Globus pallidus (tissue), 1 donor: ENCODE measurements at regions not wholly inside any gene's neighbourhood (a gene's known extent, or its start where the extent isn't known, plus 50 kb on each side); places are given as distances from the start of the nearest gene placed in this dataset.
"Not testable (repeated sequence)": the region's sequence is repeated elsewhere in the genome, so short reads cannot be mapped to it uniquely, and the experiment has no call there.

ENCODE experiments used
- DNase-seq: peaks from one replicate; pipeline ENCODE4 v3.0.0-alpha.2; 2015; ENCODE audit warnings: low spot score

DNA sequence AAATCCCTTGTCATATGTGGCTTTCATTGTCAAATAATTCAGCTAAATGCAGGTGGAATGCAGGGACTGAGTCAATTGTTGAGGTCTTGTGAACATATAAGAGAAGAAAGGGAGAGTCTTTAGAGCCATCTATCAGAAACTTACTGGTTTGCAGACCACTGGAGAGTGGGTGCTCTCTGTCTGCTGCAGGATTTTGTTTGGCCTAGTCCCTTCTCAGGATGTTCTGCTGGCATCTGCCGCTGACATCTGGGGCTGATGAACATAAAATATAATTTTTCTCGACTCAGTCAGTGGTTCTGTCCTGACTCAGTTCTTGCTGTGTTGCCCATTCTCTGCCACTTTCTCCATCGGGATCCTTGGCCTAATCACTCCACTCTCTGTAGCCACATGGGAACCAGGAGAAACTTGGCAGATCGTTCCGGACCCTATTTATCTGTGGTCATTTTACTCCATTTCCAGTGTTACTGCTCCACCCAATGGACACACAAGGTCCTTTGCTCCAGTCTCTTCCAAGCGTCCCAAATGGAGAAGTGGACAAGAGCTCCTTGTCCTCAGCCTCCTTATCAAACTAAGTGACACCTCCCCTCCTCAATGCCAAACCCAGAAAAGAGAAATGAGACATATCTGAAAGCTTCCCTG is 436.2 kb downstream of the FAT4 start:
- peak; percentile 59 for DNase-seq

DNA sequence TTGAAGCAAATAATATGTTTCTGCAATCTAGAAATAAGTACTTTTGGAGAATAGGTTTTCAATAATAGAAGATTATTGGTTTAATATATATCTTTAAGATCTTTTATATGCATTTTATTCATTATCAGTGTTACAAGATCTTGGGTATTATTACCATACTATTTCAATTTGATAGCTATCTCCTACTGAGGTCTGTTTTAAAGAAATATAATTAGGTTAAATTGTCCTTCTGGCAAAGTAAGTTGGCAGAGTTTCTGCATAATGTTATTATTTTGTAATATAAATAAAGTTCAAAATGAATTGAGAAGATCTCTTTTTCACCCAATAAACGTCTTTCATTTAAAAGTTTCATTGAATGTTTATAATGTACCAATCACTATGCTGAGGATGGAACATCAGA is 443.7 kb downstream of the FAT4 start:
- DNase-seq, result no peak

DNA sequence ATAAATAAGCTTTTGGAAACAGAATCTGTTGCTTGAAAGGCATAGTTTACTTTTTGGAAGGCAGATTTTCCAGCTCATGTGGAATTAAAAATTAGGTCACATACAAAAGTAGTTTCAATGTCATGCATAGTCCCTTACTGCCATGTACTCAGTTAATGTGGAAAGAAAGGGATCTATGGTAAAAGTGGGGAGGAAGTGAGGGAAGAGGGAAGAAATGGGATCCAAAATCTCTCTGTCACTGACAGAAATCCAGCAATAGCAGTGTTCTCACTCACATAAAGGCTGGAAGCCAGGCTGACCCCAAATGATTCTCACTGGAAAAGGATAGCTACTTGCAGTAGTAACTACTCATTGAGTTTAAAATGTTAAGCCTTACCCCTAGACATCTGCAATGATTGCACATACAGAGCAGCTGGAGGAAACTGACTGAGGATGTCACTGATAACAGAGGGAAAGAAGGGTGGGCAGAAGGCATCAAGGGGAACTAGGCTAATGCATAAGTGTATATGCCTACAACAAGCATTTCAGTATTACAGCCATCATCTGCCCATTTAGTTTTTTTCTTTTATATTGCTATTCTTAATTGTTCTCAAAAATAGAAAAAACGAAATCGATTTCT is 445.6 kb downstream of the FAT4 start:
- no peak for DNase-seq

DNA sequence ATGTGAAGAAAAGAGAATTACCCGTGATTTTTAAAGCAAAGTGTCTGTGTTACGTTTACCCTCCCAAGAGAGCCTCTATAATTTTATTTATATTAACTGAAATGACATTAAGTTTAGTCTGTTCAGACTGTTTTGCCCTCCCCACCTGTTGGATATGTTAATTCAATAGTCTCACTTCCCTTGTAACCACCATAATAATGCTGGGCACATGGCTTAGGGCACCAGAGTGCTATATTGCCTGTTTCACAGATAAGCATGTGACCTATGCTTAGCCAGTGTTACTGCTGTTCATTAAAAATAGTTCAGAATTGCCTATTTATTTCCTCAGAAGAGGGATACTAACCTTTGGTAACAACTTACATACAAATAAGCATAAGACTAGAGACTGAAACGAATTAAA is 446.2 kb downstream of the FAT4 start:
- no peak for DNase-seq

DNA sequence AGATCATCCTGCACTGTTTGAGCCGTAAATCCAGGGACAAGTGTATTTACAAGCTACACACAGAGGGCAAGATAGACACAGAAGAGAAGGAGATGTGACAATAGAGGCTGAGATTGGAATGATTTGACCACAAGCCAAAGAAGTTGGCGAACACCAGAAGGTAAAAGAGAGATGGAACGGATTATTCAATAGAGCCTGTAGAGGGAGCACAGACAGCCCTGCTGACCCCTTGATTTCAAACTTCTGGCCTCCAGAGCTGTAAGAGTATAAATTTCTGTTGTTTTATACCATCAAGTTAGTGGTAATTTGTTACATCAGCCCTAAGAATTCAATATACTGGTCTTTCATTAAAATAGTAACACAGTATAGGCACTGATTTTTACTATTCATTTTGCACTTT is 447.8 kb downstream of the FAT4 start:
- no peak for DNase-seq

DNA sequence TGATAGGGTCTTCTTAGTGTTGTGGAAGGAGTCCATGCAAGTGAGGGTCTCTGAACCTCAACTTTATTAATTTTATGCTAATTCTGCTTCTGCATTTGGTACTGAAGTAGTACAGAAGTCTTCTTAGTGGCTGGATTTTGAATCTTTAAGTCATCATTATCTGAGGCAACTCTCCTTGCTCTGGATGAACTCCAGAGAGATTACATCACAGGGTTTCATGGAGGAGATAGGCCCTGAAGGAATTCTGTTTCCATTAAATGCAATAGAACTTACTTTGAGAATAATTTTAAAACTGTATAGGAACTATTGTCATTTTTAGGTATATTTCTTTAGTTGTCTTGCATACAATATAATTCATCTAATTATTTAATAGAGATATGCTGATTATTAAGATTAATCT is 451.2 kb downstream of the FAT4 start:
- DNase-seq, result no peak

DNA sequence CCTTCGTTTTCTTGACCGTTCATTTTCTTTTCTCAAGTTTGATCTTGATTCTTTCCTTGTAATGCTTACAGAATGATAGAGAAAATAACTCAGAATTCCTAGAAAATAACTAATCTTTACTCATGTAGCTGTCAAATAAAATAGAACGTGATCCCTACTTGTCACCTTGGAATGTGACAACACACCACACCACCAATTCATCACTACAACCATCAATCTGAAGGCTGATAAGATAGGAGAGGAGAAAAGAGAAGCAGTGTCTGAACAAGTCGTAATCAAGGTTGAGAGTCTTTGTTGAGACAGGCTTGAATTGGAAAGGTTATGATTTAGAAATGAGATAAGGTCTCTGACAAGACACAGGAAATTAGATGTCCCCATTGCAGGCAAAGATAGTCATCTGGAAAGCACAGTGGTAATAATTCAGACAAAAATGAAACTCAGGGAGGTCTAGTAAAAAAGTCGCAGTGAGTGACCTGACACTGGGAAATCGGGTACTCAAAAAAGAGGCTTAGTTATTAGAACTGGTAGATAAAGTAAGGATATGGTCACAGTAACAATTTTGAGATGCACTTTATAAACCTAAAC is 456.2 kb downstream of the FAT4 start:
- no peak for DNase-seq

DNA sequence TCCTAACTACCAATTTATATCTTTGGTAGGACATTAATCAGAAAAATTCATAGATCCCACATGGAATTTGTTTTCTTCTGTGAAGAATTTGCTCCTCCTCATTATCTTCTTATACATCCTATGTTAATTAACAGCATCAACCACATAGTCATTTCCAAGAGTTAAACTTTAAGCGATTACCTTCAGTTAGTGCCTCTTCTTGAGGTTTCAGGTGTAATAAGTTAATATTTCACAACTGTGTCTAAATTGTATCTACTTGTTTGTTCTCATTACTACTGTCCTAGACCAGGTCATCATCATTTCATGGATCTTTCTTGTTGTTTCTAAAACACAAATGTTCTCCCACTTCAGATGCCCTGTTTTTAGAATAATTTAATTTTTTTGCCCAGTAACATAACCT is 457.9 kb downstream of the FAT4 start:
- no peak for DNase-seq

DNA sequence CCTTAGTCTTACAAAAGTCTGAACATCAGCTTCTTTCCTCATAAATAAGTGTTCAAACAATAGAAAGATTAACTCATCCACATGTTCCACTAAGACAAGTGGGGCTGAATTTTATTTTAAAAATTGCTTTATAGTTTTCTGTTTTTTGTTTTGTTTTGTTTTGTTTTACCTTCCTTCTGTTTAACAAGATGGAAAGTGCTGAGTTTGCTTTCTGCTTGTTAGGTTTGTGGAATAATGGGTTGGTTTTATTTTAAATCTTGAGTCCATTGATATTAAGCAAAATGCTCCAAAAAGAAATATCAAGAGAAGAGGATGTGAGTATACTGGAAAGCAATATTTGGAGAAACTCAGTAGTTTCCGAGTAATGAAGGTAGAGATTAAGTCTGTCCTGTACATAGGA is 458.7 kb downstream of the FAT4 start:
- DNase-seq, result no peak

DNA sequence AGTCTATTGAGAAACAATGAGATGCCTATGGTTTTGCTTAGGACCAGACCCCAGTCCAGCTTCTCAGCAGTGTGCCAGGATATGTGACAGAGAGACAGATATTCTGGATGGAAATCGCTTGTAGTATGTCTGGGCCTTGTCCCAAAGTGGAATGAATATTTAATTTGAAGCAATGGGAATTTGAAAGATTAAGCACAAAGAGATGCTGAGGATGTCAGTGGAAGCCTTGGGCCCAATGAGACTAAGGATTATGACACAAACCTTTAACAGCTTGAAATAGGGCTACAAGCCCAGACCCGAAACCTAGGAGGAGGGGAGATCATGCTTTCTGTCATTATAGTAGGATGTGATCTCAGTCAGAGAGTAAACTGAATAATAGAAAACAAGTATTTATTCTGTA is 459.2 kb downstream of the FAT4 start:
- no peak for DNase-seq

DNA sequence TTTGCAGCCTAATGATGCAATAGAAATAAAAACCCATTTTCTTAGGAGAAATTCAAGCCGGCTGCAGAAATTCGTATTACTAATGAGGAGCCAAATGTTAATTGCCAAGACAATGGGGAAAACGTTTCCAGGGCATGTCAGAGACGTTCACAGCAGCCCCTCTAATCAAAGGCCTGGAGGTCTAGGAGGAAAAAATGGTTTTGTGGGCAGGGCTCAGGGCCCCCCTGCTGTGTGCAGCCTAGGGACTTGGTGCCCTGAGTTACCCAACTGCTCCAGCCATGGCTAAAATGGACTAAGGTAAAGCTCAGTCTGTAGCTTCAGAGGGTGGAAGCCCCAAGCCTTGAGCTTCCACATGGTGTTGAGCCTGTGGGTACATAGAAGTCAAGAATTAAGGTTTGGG is 461.4 kb downstream of the FAT4 start:
- no peak for DNase-seq

DNA sequence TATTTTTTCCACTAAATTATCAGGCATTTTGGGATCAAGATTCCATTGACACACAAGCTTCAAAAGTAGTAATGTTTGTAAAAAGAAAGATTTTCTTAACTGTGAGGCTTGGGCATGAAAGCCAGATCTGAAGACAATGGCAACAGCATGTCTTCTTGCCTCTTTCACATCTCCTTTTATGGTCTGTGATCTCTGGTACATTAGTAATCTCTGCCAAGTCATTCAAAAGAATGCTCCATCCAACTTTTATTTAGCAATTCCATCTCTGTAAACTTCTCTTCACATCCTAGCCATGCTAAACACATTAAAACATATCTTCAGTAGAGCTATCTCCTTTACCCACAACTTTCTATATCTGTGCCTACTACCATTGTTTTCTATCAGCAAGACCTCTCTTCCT is 465.4 kb downstream of the FAT4 start:
- no peak for DNase-seq

DNA sequence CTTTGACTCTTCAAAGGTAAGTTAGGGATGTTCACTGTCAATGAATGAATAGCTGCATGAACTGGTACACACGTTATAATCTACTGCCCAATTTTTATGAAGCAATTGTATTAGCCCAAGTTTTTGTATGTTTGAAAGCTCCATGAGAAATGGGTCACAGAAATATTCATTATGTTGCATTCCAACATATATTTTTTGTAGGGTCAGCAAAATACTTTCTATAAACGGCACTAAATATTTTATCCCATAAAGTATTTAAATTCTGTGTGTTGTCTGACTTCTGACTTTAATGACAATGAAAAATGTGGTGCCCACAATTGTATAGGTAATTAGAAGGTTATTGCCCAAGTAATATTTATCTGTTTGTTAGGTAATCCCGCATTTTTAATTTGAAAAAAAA is 466.0 kb downstream of the FAT4 start:
- DNase-seq, result no peak

DNA sequence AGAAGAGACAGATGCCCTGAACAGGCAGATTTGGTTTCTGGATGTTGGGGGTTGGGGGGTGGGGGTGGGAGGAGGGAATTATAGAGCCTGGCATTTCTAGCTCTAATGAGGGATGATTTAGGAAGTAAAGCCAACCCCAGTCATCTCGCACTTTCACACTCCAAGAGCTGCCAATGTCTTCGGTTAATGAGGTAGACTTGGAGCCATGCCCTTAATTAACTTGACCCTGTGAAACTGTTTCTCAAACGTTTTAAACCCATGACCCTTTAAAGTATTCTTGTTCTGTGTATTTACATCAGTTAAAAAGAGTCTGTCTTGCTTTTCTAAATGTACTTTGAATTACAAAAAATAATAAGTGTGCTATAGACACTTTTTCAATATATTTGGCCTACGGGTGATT is 466.9 kb downstream of the FAT4 start:
- DNase-seq, result no peak

DNA sequence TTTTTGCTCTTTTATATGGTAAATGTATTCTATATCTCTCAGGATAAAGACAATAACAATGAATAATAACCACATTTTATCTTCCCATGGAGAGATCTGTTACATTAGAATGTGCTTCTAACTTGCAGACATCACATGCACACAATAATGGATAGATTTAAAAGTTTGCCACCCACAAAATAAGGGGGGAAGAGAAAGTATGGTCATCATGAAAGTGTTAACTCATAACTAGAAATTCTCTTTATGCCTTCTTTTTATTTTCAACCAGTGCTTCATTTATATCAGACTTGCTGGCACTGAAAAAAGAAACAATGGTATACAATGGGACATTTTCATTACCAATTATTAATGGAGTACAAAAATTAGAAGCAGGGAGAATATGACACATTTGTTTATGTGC is 470.0 kb downstream of the FAT4 start:
- DNase-seq, result no peak

DNA sequence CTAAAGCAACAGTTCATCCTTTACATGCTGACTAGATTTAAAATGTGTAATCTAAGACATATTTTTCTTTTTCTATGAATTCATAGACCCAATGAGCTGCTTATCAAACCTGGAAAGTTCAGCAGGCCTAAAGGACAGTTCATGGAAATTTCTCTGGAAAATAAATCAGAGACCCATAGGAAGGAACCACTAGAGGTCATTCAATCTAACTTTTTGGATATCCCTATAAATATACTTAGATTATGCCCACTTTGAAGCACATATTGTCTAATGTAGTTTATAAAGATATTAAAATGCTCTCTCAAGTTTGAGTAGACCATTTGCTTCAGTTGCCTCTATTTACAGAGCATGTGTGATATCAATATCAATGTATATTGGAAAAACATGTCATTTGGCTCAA is 473.0 kb downstream of the FAT4 start:
- no peak for DNase-seq

DNA sequence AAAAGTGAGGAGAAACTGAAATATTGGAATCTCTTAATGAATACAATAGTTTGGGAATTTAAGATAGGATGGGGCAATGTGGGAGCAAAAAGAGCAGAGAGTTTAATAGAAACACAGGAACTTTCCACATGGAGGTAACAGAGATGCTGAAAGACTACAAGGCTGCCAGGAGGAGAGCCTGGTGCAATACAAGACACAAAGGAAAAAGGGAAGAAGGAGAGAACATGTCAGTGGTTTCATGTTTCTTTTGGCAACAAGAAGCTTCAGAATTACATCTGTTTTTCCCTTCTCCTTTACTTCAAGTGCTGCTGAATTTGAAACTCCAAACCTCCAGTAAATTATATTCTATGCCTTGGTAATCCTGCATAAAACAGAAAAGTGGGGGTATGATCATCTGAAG is 474.3 kb downstream of the FAT4 start:
- no peak for DNase-seq

DNA sequence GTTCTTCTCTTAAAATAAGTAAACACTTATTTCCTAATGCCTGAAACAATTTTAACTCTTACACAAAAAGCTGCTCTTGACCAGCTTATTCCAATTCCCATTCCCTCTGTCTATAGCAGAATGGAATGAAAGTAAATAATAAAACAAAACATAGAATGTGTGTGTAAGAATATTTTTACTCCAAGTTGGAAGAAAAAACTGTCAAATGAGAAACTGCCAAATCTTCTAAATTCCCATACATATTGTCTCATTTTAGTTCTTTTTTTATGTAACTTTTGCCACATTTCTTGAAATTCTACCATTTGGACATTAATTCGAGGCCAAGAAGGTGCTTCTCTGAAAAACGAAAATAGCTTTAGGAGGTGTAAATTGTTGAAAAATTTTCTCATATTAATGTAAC is 477.1 kb downstream of the FAT4 start:
- DNase-seq, result no peak

DNA sequence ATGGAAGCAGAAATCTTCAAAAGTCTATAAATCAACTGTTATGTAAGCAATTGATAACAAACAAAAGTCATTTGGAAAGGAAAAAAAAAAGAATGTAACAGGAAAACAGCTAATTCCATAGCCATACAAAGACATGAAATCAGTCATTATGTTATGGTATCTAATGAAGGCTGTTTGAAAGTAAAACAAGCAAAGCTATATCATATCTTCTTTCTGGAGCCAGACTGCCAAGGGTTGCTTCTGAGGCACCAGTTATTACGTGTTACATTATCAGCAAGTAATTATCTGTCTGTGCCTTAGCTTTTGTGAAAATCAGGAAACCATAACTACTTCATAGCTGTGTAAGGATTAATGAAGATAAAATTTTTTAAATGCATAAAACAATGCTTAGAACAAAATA is 480.2 kb downstream of the FAT4 start:
- no peak for DNase-seq

DNA sequence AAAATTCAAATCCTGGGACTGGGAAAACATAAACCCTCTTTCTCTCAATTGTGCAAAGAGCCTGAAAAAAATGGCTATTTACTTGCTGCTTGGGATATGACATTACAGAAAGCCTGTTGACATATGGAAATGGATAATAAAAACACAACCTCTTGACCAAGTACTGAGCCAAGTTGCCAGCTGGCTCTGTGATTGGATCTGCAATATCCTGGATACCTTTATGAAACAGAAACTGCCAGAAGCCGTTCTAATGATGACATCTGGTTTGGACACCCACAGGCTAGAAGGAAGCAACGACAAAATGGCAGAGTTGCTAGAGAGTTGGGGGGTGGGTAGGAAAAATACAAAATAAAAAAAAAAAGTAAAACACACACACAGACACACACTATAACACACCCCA is 481.4 kb downstream of the FAT4 start:
- no peak for DNase-seq

DNA sequence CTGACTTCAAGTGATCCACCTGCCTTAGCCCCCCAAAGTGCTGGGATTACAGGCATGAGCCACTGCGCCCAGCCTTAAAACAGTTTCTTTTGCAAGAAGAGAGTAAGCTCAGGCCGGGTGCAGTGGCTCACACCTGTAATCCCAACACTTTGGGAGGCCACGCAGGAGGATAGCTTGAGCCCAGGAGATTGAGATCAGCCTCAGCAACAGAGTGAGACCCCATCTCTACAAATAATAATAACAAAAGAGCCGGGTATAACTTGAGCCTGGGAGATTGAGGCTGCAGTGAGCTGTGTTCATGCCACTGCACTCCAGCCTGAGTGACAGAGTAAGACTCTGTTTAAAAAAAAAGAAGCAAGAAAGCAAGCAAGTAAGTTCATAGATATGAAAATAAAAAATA is 482.9 kb downstream of the FAT4 start:
- not testable (repeated sequence) for DNase-seq

DNA sequence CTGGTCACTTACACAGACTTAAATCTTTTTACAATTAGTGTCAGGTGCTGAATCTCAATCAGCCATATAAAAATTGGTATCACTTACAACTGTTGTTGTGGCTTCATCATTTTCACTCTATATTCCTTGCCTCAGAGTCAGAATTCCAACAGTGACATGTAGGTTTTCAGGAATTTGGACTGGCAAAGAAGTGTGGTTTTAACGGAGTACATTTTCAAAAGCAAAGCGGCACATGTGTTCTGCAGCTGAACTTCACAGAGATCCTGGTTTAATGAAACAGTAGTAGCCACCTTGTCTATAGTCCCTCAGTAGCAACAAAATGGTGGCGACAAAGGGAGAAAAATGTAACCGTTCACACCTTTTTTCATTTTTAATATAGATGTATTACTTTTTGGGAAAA is 486.6 kb downstream of the FAT4 start:
- no peak for DNase-seq

DNA sequence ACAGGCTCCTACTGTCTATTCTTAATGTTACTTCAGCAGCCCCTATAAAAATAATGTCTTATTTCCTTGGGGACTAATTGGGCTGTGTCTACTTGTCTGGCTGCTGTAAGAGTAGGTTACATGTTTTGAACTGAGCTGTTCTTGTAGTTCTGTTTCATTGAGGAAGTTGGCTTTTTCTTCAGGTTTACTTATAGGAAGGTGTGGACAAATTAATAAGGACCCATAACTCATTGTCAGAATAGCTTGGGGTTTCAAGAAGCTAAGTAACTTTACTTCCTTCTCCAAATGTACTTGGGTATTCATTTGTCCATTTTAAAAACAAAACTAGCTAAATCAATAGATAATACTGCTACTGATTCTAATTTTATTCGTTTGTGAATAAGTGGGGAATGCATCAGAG is 487.2 kb downstream of the FAT4 start:
- no peak for DNase-seq

DNA sequence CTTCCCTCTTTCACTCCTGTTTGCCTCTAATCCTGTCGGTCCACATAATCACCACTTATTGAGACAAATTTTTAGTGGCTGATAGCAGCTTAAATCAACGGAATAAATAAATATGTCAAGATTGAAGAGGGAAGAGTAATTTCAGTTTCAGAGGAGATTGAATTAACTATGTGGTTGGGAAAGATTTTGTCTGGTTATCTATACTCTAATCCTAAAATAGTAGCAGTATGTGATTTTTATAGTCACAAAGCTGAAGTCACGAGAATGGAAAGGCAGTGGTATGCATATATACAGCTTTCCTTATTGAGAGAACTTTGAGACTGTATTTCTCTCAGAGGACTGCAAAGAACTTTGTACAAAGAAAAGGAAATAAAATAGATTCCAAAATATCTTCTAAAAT is 493.3 kb downstream of the FAT4 start:
- no peak for DNase-seq
